ENCODE measurements at regions not wholly inside any gene's neighbourhood (a gene's known extent, or its start where the extent isn't known, plus 50 kb on each side); places are given as distances from the start of the nearest gene placed in this dataset.

GRCh38 chr2:120654381-120655134, 81.1 kb upstream of the GLI2 start:
- TF ChIP-seq CTCF (IDR thresholded peaks at IDR 0.05) (no peak), POLR2A (IDR thresholded peaks at IDR 0.05) (no peak), EP300 (IDR thresholded peaks at IDR 0.05) (no peak)
